Hematopoietic multipotent progenitor cell treated with erythropoietin and hydrocortisone succinate and interleukin-3 and kit ligand, for 6 days (in vitro differentiated cells): ENCODE measurements at regions not wholly inside any gene's neighbourhood (a gene's known extent, or its start where the extent isn't known, plus 50 kb on each side); places are given as distances from the start of the nearest gene placed in this dataset.
"Not testable (repeated sequence)": the region's sequence is repeated elsewhere in the genome, so short reads cannot be mapped to it uniquely, and the experiment has no call there.

ENCODE experiments used
- DNase-seq: peaks from one replicate; pipeline ENCODE4 v3.0.0-alpha.2; 2015

DNA sequence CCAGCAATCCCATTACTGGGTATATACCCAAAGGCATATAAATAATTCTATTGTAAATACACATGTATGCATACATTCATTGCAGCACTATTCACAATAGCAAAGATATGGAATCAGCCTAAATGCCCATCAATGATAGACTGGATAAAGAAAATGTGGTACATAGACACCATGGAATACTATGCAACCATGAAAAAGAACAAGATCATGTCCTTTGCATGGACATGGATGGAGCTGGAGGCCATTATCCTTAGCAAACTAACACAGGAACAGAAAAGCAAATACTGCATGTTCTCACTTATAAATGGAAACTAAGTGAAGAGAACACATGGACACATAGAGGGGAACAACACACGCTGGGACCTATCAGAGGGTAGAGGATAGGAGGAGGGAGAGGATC, 51.3 kb upstream of the CASK start:
- not testable (repeated sequence) for DNase-seq

- no peak for DNase-seq
These were observed 49.9 kb upstream of the CASK start for GRCh38 chrX:41973208-41973607.
